Neural progenitor cell (in vitro differentiated cells): ENCODE measurements at regions not wholly inside any gene's neighbourhood (a gene's known extent, or its start where the extent isn't known, plus 50 kb on each side); places are given as distances from the start of the nearest gene placed in this dataset.

Experiments
- DNase-seq: peaks from one replicate; pipeline ENCODE4 v3.0.0-alpha.2; 2016; ENCODE audit warnings: low spot score
- H2AFZ ChIP-seq: fragments of 200-600 bp; sonication (generic); replicated peaks from 2 replicates; pipeline ENCODE4 v1.6.1; 2016; ENCODE audit warnings: antibody characterized with exemption
- H3F3A ChIP-seq: fragments of 200-600 bp; sonication (generic); 2 replicates; pipeline ENCODE4 v1.6.1; 2016; ENCODE audit warnings: antibody characterized with exemption, low read depth
- H3K27ac ChIP-seq: fragments of 200-600 bp; sonication (generic); 2 replicates; pipeline ENCODE4 v1.5.1; 2016; ENCODE audit warnings: mild to moderate bottlenecking
- H3K27me3 ChIP-seq: fragments of 200-600 bp; sonication (generic); 2 replicates; pipeline ENCODE4 v1.6.1; 2016; ENCODE audit warnings: mild to moderate bottlenecking, moderate library complexity
- H3K36me3 ChIP-seq: fragments of 200-600 bp; sonication (generic); 2 replicates; pipeline ENCODE4 v1.5.1; 2016
- H3K4me1 ChIP-seq: fragments of 200-600 bp; sonication (generic); 2 replicates; pipeline ENCODE4 v1.6.1; 2016; ENCODE audit warnings: mixed run types
- H3K4me2 ChIP-seq: fragments of 200-600 bp; sonication (generic); 2 replicates; pipeline ENCODE4 v1.6.1; 2016
- H3K4me3 ChIP-seq: fragments of 200-600 bp; sonication (generic); 2 replicates; pipeline ENCODE4 v1.5.1; 2016
- H3K79me2 ChIP-seq: fragments of 200-600 bp; sonication (generic); 2 replicates; pipeline ENCODE4 v1.6.1; 2016; ENCODE audit warnings: low read depth
- H3K9ac ChIP-seq: fragments of 200-600 bp; sonication (generic); 2 replicates; pipeline ENCODE4 v1.6.1; 2016
- H3K9me3 ChIP-seq: fragments of 200-600 bp; sonication (generic); 2 replicates; pipeline ENCODE4 v1.5.1; 2016; ENCODE audit warnings: low read depth
- H4K20me1 ChIP-seq: fragments of 200-600 bp; sonication (generic); 2 replicates; pipeline ENCODE4 v1.6.1; 2016; ENCODE audit warnings: low read depth
- H3K27ac Mint-ChIP-seq: 3 replicates; pipeline ENCODE4 v1.8.0; 2021; ENCODE audit warnings: mixed read lengths
- H3K27me3 Mint-ChIP-seq: 2 replicates; pipeline ENCODE4 v1.8.0; 2022; ENCODE audit warnings: low read depth, mild to moderate bottlenecking, inconsistent platforms, moderate library complexity, mixed read lengths; ENCODE audit not compliant: insufficient read depth
- H3K36me3 Mint-ChIP-seq: 3 replicates; pipeline ENCODE4 v1.8.0; 2021; ENCODE audit warnings: mixed read lengths
- H3K4me1 Mint-ChIP-seq: 3 replicates; pipeline ENCODE4 v1.8.0; 2021; ENCODE audit warnings: mixed read lengths
- H3K4me3 Mint-ChIP-seq: 3 replicates; pipeline ENCODE4 v1.8.0; 2021; ENCODE audit warnings: mild to moderate bottlenecking, moderate library complexity, mixed read lengths
- H3K9me3 Mint-ChIP-seq: 3 replicates; pipeline ENCODE4 v1.8.0; 2020; ENCODE audit warnings: mixed read lengths
- EZH2 ChIP-seq: fragments of 200-600 bp; sonication (generic); IDR thresholded peaks from 2 replicates; pipeline ENCODE4 v1.6.1; 2017; ENCODE audit warnings: antibody characterized with exemption, mild to moderate bottlenecking, moderate library complexity
- EZH2phosphoT487 ChIP-seq: fragments of 200-600 bp; sonication (generic); IDR thresholded peaks from 2 replicates; pipeline ENCODE4 v1.6.1; 2017; ENCODE audit warnings: antibody characterized with exemption
- TF ChIP-seq, protein P1 (sequence below): fragments of 200-600 bp; sonication (generic); IDR thresholded peaks from 2 replicates; pipeline ENCODE4 v1.5.1; 2017; ENCODE audit warnings: antibody characterized with exemption, mild to moderate bottlenecking

DNA sequence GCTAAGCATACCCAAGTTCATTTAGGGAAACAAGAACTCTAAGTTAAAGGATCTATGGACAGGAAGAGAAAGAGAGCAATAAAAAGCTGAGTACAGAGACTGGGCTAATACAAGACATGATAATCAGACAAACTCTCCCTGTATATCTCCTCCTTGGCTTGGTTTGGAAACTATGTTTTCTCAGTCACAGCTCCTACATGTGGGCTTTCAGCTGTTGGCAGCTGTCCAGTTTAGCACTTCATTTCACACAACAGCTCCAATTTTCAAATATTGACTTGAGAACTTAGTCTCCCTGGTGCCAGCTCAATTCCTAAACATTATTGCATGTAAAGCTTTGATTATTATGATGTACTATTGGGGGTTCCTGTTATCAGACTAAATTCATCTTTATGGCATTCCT, 222.8 kb upstream of the OBI1 start:
- Histone ChIP-seq H2AFZ (no peak overlapping the region), H3K27ac (no peak overlapping the region), H3K4me2 (no peak overlapping the region), H3K79me2 (no peaks in the 10 kb centered on the region), H4K20me1 (no peaks in the 10 kb centered on the region), H3K9me3 (no peaks in the 10 kb centered on the region), H3K9ac (no peak overlapping the region), H3K36me3 (no peaks in the 10 kb centered on the region), H3K4me3 (no peak overlapping the region), H3K4me1 (no peaks in the 10 kb centered on the region), H3K27me3 (no peaks in the 10 kb centered on the region), H3F3A (no peaks in the 10 kb centered on the region)
- no peak overlapping the region for H3K4me3 Mint-ChIP-seq
- H3K4me1 Mint-ChIP-seq, result peaks cover 12% of the 10 kb centered on the region
- H3K36me3 Mint-ChIP-seq, result no peaks in the 10 kb centered on the region
- peaks cover 3% of the 10 kb centered on the region for H3K9me3 Mint-ChIP-seq
- no peak for DNase-seq
- peaks cover 2% of the 10 kb centered on the region for H3K27me3 Mint-ChIP-seq
- no peak for TF ChIP-seq EZH2
- no peak for TF ChIP-seq EZH2phosphoT487
- TF ChIP-seq, protein P1, sequence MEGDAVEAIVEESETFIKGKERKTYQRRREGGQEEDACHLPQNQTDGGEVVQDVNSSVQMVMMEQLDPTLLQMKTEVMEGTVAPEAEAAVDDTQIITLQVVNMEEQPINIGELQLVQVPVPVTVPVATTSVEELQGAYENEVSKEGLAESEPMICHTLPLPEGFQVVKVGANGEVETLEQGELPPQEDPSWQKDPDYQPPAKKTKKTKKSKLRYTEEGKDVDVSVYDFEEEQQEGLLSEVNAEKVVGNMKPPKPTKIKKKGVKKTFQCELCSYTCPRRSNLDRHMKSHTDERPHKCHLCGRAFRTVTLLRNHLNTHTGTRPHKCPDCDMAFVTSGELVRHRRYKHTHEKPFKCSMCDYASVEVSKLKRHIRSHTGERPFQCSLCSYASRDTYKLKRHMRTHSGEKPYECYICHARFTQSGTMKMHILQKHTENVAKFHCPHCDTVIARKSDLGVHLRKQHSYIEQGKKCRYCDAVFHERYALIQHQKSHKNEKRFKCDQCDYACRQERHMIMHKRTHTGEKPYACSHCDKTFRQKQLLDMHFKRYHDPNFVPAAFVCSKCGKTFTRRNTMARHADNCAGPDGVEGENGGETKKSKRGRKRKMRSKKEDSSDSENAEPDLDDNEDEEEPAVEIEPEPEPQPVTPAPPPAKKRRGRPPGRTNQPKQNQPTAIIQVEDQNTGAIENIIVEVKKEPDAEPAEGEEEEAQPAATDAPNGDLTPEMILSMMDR, result no peak
- H3K27ac Mint-ChIP-seq, result no peak overlapping the region

DNA sequence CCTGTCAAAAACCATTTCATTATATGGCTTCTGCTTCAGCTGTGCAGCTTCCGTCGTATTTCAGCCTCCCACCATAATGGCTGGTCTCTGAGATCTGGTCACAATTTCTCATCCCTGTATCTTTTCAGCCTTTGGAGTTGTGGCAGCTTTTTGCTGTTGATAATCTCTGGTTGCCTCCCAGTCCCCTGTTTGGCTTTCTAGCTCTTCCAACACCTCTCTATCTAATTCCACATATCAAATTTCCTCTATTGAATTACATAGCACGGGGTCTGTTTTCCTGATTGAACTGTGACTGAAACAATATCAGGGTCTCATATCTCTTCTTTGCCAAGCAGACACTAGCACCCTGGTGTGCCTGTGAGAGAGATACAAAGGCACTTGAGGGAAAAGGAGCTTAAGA, 222.1 kb upstream of the OBI1 start:
- Histone ChIP-seq H2AFZ (peak overlapping the region; percentile 3), H3K36me3 (no peaks in the 10 kb centered on the region), H3K27ac (no peak overlapping the region), H3K27me3 (no peaks in the 10 kb centered on the region), H3F3A (no peaks in the 10 kb centered on the region), H3K4me2 (no peak overlapping the region), H3K9me3 (no peaks in the 10 kb centered on the region), H3K4me1 (no peaks in the 10 kb centered on the region), H3K9ac (no peak overlapping the region), H3K79me2 (no peaks in the 10 kb centered on the region), H3K4me3 (no peak overlapping the region), H4K20me1 (no peaks in the 10 kb centered on the region)
- H3K4me3 Mint-ChIP-seq, result no peak overlapping the region
- peaks cover 2% of the 10 kb centered on the region for H3K27me3 Mint-ChIP-seq
- no peak overlapping the region for H3K27ac Mint-ChIP-seq
- DNase-seq, result no peak
- H3K9me3 Mint-ChIP-seq, result peaks cover 3% of the 10 kb centered on the region
- peaks cover 12% of the 10 kb centered on the region for H3K4me1 Mint-ChIP-seq
- no peaks in the 10 kb centered on the region for H3K36me3 Mint-ChIP-seq
- TF ChIP-seq, protein P1, result no peak
- TF ChIP-seq EZH2 (no peak), EZH2phosphoT487 (no peak)

DNA sequence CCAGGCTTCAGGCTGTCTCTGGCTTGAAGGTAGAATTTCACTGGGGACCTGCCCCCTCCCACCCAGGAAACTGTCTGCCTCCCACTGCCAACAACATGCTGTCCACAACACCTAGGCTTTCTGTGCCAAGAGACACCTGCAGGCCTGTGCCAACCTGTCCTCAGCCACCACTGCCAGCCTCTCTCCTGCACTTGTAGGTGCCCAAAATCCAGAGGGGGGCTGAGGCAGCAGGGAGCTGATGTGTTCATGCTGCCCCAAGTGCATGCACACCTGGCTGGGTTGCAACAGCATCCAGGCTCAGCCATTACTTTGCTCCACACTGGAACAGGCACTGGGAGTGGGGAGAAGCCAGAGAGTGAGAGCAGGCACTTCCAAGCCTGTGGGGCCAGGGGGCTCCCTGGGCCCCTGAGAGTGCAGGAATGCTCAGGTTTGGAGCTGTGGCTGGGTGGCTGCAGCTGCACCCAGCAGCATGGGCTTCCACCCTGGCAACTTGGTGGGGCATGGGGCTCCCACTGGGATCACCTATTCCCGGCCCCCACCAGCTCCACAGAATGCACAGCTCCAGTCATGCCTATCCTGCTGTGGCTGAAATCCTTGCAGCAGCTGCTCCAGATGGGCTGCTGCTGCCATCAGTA, 218.1 kb upstream of the OBI1 start:
- Histone ChIP-seq H3K9ac (no peak overlapping the region), H3K36me3 (no peaks in the 10 kb centered on the region), H3K4me2 (no peak overlapping the region), H4K20me1 (no peaks in the 10 kb centered on the region), H3K4me1 (no peaks in the 10 kb centered on the region), H3K27me3 (no peaks in the 10 kb centered on the region), H3F3A (no peaks in the 10 kb centered on the region), H3K79me2 (no peaks in the 10 kb centered on the region), H3K27ac (no peak overlapping the region), H3K9me3 (no peaks in the 10 kb centered on the region), H3K4me3 (no peak overlapping the region), H2AFZ (no peak overlapping the region)
- TF ChIP-seq EZH2 (no peak), EZH2phosphoT487 (no peak)
- TF ChIP-seq, protein P1, result no peak
- Mint-ChIP-seq H3K4me3 (no peak overlapping the region), H3K9me3 (peaks cover 3% of the 10 kb centered on the region), H3K36me3 (no peaks in the 10 kb centered on the region), H3K4me1 (peaks cover 12% of the 10 kb centered on the region), H3K27ac (no peak overlapping the region), H3K27me3 (peaks cover 2% of the 10 kb centered on the region)
- DNase-seq, result no peak
